ENCODE measurements at regions not wholly inside any gene's neighbourhood (a gene's known extent, or its start where the extent isn't known, plus 50 kb on each side); places are given as distances from the start of the nearest gene placed in this dataset.

- TF ChIP-seq CTCF (conservative IDR thresholded peaks at IDR 0.05 in 1 of 2, IDR thresholded peaks at IDR 0.05 in 1 of 2; ENCODE audit: extremely low read depth in 1 of 2, insufficient read depth in 1 of 2, low read depth in 1 of 2, low read length in 2 of 2) (no peak), EZH2 (IDR thresholded peaks at IDR 0.05; ENCODE audit: borderline replicate concordance, low read length) (no peak)
Observed at GRCh38 chr10:107733328-107734130, 569.0 kb upstream of the SORCS1 start.
